UCSD-AML1 (cell line): ENCODE measurements at regions not wholly inside any gene's neighbourhood (a gene's known extent, or its start where the extent isn't known, plus 50 kb on each side); places are given as distances from the start of the nearest gene placed in this dataset.

ENCODE experiments used
- DNase-seq: peaks from one replicate; lab custom pipeline; 2025; ENCODE audit not compliant: unreplicated experiment; lab: John Stamatoyannopoulos, UW

DNA sequence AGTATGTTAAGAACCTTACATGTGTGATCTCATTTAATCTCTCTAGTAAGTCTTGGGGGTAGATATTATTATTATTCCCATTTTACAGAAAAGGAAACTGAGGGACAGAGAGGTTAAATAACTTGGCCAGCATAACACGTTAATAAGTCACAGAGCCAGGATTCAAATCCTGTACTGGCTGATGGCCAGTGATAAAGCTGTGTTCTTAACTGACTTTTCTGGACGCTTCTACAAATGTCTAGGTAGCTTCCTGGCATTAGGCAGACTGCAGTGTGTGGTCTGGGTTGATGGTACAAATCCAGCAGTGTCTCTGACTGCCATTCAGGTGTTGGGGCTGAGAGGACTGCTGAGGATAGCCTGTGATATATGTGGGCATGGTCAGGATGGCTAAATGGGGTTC is 125.8 kb upstream of the CXCL14 start:
- no peak for DNase-seq

DNA sequence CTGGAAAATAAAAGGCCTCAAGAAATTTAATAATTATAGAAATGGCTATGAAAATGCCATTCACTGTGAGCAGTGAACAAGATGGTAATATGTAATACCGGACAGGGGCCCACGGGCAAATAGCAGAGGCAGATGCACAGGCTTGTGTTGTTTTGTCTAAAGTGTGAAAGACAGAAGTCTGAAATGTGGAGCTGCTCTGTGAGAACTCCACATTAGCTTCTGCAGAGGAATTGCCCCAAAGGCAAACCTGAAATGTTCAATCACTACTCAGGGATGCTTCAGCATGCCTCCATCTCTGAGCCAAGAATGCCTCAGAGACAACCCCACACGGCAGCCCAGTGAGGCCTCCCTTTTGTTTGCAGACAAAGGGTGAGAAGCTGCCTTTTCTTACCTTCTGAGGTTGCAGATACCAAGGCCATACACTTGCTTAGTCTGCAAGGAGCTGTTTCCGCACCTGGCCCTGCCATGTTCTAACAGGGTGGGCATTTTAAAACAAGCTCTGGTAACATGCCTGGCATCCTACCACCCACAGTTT is 124.3 kb upstream of the CXCL14 start:
- DNase-seq, result no peak

DNA sequence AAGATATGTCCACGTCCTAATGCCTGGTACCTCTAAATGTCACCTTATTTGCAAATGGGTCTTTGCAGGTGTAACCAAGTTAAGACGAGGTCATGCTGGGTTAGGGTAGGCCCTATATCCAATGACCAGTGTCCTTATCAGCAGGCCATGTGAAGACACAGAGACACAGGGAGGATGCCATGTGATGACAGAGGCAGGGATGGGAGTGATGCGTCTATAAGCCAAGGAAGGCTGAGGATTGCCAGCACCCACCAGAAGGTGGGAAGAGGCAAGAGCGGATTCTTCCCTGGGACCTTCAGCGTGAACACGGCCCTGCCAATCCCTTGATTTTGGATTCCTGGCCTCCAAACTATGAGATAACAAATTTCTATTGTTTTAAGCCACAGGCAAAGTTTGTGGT is 123.4 kb upstream of the CXCL14 start:
- DNase-seq, result no peak

DNA sequence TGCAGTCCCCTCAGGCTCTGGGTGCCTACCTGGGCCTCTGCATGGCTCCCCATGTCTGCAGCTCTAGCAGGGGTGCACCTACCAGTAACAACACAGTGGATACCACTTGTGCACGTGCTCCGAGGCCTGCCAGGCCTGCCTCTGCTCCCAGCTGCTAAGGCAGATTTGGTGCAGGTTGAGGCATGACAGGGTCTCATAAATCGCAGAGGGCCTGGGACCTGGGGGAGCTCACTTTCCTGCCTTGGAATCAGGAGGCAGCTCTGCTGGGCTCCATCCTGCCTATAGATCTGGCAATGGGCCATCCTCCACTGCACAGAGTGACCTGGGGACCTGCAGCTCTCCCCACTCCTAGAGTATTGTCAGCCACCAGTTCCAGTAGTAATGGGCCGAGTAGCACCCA is 121.9 kb upstream of the CXCL14 start:
- no peak for DNase-seq

DNA sequence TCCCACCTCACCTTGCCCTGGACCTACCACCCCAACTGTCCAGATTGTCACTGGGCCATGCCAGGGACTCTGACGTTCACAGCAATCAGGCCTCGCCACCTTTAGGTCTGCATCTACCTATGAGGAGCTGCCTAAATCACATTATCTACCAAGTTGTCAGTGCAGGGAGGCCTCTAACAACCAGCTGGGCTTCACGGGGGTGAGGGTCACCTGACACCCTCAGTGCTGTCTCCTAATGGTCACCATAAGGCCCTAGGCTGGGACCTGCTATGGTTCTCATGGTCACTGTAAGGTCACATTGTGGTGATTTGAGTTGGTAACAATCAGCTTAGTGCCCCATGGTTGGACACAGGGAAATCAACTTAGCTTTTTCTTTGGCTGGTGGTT is 119.2 kb upstream of the CXCL14 start:
- DNase-seq, result no peak

DNA sequence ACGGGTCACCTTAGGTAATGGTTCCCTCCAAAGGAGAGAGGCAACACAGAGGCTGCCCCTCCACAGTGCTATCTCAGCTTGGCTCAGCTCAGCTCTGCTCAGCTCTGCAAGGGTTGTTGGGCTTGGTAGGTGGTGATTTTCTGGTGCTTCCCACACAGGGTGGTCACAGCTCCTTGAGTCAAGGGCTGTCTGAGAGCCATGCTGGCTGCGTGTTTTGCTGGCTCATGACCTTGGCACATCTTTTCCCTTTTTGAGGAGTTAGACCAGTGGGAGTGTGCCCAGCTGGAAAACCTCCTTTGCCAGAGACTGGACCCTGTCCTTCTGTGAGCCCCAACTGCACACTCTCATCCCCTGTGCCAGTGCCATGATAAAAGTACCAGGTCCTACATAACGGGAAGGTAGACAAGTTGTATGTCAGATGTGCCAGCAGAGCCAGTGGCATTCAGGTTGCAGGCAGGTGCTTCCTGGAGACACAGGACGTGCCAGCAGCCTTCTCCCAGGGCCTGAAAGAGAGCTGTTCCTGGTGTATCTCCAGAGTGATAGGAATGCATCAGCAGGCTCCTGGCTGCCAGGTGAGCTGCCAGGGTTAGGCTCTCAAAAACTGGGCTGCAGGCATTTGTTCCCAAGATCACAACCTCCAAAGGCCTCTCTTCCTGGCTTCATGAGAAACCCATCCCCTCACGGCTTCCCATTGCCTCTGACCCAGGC is 118.6 kb upstream of the CXCL14 start:
- no peak for DNase-seq

DNA sequence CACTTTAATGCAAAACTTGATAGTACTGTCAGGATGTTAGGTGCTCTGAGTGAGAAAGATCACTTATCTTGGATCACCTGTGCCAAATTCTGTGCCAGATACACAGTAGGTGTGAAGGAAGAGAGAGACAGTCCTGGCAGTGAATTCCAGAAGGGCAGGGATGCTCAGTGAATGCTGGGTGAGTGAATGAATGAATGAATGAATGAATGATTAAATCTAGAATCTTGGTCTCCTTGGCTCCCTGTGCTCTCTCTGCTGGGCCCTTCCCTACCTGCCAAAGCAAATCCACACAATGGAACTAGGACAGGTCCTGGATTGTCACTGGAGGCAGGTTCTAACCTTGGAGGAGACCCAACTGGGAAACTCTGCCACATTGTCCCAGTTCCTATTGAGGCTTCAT is 117.5 kb upstream of the CXCL14 start:
- no peak for DNase-seq

DNA sequence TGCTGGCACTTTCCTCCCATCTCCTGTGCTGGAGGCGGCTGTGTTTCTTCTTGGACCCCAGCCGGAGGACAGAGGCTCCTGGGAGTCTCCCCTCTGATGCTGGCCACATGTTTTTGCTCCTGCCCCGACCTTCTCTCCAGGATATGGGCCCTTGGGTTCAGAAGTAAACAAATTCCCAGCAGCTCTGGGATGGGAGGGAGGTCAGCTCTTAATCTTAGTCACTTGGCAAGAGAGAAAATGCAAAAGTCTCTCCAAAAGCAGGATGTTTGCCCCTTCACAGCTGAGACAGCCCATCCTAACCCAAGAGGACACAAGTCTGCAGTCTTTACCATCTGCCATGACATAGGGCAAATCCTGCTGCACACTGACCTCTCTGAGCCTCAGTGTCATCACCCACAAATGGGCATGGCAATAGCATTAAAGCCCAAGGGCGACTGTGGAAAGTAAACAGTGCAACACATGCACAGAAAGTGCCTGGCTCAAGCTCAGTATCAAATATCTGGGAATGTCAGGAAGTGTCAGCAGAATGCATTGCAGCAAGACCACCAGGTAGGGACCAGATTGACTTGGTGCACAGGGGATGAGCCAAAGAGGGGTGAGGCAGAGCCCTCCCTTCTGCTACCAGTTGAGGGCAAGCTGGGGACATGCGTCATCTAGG is 117.0 kb upstream of the CXCL14 start:
- no peak for DNase-seq

DNA sequence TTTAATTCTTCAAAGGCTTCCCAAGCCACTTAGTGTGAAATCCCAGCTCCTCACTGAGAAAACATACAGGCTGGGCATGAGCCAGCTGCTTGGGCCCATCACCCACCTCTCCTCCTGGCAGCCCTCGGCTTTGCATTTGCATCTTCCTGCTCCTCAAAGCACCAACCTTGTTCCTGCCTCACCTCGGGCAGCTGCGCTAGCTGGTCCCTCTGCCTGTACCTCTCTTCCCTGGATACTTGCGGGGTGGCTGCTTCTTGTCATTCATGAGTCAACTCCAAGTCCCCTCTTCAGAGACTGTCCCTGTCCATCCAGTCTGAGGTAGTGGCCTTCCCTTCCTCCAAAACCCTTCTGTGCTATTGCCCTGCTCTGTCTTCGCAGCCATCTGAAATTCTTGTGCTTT is 116.1 kb upstream of the CXCL14 start:
- no peak for DNase-seq

DNA sequence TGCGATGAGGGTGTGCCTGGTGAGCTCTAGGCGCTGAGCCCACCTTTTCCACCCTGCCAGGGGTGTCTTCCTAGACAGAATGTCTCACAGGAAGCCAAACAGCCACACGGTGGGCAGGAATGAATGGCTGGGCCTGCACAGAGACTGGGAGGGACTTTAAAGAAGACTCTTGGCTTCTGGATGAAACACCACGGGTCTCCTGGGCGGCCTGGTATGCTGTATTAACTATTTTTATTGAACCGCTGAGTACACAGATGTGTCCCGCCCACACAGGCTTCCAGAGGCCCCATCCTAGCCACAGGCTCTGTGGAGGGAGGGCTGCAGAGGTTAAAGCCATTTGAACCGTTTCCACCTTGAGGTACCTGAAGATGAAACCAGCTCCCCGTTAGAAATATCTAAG is 115.2 kb upstream of the CXCL14 start:
- DNase-seq, result no peak

DNA sequence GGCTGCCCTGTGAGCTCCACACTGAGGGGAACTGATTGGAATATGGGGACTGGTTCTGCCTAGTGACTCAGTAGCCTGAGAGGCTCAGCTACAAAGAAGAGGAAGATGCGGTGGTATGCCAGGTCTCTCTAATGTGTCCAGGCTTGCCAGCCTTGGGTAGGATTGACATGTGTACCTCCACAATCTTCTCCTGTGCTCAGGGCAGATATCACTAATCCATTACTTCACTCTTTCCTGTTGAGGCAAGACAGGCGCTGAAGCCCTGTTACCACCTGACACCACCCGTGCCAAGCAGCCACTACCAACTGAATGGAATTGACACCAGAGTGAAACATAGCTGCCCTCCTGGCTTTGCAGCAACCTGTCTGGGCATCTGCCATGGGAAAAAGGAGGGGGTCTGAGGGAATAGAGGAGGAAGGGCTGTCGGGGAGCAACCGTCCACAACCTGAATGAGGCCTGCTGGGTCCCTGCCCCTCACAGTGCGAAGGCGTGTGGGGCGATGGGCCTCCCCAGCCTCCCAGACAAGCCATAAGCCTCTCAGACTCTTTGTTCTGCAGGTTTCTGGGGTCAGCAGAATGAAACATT is 114.7 kb upstream of the CXCL14 start:
- DNase-seq, result no peak

DNA sequence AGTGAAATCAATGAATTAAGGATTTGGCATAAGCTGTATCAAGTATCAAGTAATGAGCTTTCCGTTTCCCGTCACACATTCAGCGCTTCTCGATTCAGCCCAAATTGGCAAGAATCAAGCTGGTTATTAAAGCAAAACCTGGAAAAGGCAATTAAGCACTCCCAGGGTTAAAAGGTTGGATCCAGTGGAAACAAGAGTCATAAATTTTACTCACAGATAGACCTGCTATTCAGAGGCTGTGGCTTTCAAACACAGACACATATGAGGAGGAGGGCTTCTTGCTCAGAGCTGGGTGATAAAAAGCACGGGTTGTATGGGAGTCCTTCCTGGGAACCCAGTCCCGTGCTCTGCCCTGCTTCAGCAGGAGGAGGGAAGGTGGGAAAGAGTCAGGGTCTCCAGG is 112.3 kb upstream of the CXCL14 start:
- DNase-seq, result no peak

DNA sequence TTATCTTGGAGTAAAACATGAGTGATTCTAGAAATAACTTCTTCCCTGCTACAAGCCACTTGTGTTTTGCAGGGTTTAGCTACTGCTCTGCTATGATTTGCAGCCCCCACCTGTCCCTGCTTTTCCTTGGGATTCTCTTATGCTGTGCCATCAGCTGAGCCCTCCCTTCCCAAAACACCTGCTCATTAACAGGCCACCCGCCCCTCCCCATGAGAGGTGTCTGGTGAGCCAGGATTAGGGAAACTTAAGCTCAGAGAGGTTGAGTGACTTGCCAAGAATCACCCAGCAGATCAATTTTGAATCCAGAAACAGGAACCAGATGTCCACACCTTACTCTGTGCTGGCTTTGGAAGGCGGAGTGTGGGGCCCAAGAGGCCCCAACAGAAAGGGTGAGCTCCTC is 111.7 kb upstream of the CXCL14 start:
- no peak for DNase-seq

DNA sequence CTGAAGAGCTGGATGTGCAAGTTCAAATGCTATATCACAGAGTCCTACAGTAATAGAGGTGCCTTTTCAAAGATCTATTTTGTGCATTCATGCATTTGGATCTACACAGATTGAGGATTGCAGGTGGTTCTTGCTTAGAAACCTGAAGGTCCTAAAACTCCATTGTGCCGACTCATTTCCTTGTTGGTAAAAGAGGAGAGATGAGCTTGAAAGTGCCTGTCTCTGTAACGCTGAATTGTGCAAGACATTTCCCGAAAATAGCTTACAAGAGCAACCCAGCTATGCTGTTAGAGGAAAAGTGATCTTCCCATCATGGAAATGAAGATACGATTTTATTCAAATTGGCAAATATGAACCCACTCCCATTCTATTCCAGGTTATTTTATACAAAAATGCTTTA is 110.7 kb upstream of the CXCL14 start:
- DNase-seq, result no peak

DNA sequence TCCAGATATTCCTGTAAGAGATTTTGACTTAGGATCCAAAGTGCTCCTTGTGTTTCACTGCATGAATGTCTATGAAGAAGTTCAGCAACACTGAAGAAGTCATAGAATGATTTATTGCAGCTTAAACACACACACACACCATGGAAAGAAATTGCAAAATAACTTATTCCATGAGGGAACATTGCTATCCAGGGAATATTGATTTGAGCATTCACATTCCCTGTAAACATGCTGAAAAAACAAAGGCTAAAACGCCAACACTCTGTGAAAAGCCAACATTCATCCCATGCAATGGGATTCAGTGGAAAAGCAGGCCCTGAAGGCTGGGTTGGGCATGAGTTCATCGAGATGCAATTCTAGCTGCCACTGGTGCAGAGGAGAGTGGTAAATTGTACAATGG is 109.6 kb upstream of the CXCL14 start:
- no peak for DNase-seq

DNA sequence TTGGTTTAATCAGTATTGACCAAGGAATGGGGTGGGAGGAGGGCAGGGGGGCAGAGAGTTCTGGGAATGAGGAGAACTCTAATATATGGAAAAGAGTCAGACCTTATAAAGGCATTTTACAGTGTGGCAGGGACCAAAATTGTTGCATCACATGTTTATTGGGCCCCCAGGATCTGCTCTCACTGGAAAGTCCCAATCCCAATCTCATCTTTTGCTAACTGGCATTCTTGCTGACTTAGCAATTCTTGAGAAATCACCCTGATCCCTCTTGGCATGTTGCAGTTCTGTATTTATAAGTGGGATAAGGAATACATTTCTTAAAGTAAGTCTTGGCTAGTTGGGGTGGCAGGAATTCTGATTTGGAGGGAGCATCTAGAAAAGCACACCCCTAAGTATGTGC is 104.4 kb upstream of the CXCL14 start:
- no peak for DNase-seq

DNA sequence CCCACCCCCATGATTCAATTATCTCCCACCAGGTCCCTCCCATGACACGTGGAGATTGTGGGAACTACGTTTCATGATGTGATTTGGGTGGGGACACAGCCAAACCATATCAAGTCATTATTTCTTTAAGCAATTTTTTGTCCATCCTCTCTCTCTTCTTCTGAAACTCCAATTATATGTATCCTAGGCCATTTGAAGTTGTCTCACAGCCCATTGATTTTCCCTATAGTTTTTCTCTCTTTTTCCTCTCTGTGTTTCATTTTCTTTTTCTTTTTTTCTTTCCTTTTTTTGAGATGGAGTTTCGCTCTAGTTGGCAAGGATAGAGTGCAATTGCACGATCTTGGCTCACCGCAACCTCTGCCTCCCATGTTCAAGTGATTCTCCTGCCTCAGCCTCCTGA is 101.9 kb upstream of the CXCL14 start:
- no peak for DNase-seq

DNA sequence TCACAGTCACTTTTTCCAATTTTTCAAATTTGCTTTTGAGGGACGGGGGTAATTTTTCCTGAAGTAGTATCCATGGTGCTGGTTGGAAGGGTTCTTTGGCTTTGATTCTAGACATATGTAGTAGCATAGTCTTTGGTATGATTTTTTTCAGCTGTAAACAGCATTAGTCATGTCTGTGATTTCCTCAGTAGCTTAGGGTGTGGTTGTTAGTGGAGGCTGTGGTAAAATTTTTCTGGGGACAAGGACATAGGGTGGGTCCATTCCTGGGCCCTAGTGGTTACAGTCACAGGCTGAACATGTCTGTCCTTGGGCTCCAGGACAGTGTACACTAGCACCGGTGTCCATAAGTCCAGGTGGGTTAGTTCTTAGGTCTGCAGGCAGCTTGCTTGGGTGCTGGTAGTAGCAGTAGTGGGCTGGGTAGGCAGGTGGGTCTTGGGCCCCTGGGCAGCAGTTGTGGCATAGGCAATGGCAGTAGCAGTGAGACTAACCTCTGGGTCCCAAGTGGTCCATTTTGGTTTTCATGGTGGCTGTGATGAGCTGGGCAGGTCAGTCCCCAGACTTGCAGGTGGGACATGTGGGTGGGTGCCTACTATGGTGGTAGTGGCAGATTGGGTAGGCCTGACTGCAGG is 100.0 kb upstream of the CXCL14 start:
- DNase-seq, result no peak

DNA sequence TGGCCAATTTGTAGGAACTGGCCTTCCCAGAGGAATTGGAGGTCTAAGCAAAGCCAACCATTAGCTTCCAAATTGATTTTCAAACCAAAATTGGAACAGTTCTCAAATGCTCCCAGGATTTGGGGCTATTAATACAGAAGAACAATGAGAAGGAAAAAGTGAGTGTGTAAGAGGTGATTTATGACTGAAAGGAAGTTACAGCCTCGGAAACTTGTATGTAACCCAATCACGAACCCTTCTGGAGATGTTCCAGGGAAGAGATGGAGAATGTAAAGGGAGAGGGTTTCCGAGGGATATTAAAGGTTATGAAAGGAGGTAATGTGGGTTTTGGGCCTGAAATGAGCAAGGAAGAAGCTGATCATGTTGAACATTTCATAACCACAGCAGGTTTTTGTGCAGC is 93.2 kb upstream of the CXCL14 start:
- DNase-seq, result no peak

DNA sequence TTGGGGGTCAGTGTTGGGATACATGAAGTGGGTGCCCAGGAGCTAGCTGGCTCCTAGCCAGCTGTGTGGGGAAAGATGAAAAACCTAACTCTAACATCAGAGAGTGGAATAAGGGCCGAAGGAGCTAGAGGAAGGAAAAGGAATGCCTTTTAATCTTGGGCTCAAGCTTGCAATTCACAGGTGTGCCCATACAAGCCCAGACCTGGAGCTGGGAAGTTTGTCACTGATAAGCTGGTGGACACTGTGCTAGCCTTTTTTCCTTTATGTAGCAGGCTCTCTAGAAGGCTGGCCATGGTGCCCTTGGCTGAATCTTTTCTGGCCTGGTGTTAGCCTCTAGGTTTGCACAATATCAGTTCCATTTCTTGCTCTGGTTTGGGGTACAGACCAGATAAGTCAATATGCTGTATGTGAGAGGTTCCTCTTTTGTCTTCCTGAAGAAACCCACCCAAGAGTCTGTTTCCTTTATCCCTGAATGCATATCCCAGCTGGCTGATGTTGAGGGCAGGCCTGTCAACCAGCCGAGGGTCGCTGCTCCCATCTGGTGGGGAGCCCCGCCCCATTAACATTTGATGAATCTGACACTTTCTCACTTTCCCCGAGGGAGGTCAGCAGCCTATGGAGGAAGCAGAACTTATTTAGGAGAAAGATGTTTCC is 92.4 kb upstream of the CXCL14 start:
- peak; percentile 54 for DNase-seq

DNA sequence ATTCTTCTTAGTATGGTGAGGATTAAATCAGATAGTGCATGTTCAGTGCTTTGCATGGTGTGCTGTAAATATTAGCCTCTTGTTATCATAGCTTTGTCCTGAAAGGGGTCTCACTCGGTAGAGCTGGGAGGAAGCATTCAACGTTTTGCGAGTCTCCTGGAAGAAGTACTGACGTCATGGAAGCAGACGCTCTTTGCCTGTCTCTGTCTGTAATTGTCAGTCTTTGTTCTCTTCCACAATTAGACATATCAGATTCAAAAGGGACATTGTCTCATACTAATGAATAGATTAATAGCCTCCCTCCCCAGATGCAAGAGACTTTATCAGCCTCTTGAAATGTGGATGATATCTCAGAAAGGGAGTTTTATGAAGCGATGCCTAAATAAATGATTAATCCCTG is 91.8 kb upstream of the CXCL14 start:
- no peak for DNase-seq

DNA sequence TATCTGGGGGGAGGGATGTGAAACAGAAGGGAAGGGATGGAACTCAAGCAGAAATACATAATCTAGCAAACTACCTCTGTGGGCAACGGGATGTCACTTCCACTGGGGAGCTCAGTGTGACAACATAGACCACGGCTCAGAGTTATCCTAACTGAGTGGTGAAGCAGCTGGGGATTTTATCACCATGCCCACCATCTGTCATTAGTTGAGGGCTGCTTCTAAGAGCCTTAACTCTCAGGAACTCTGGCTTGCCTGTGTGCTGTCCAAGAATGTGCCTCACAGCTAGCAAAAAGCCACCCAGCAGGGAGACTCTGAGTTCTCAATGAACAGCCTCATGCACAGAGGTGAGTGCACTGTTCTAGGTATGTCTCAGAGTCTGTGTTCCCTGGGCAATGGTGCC is 90.6 kb upstream of the CXCL14 start:
- DNase-seq, result no peak
